HCT116 (cell line): ENCODE measurements at regions not wholly inside any gene's neighbourhood (a gene's known extent, or its start where the extent isn't known, plus 50 kb on each side); places are given as distances from the start of the nearest gene placed in this dataset.

Source experiments
- CTCF ChIP-seq, 3 experiments: fragments of 200-600 bp in 1 of 3; sonication (generic) in 1 of 3; IDR thresholded peaks in 2 of 3; conservative IDR thresholded peaks in 1 of 3; 2 replicates each; pipeline ENCODE4 v1.5.1; 2012 to 2017; ENCODE audit warnings: low read depth in 2 of 3, low read length in 2 of 3, antibody characterized with exemption in 1 of 3, borderline replicate concordance in 1 of 3, control low read depth in 1 of 3, mild to moderate bottlenecking in 1 of 3, mixed read lengths in 1 of 3, mixed run types in 1 of 3, moderate library complexity in 1 of 3; ENCODE audit not compliant: insufficient read depth in 1 of 3
- EZH2 ChIP-seq: fragments of 200-600 bp; sonication (generic); IDR thresholded peaks from 2 replicates; pipeline ENCODE4 v1.6.1; 2017; ENCODE audit warnings: antibody characterized with exemption, mixed run types
- POLR2A ChIP-seq: IDR thresholded peaks from 2 replicates; pipeline ENCODE4 v1.7.0; 2011; ENCODE audit warnings: borderline replicate concordance; ENCODE audit not compliant: insufficient read depth, insufficient read length; ENCODE audit errors: extremely low read depth
- SIN3A ChIP-seq: IDR thresholded peaks from 2 replicates; pipeline ENCODE4 v1.6.1; 2012; ENCODE audit warnings: low read depth
- TCF7L2 ChIP-seq: IDR thresholded peaks from 2 replicates; pipeline ENCODE4 v1.7.0; 2011; ENCODE audit warnings: borderline replicate concordance, inconsistent platforms; ENCODE audit not compliant: insufficient read depth, insufficient read length; ENCODE audit errors: extremely low read depth

- TF ChIP-seq CTCF (IDR thresholded peaks at IDR 0.05 in 2 of 3, conservative IDR thresholded peaks at IDR 0.05 in 1 of 3; ENCODE audit: borderline replicate concordance in 1 of 3, insufficient read depth in 1 of 3, low read depth in 2 of 3, low read length in 2 of 3) (no peak), TCF7L2 (no peak), EZH2 (no peak), POLR2A (no peak), SIN3A (no peak)
Measured at GRCh38 chr2:66790651-66791181, 355.8 kb downstream of the MEIS1 start.
